ENCODE measurements at regions not wholly inside any gene's neighbourhood (a gene's known extent, or its start where the extent isn't known, plus 50 kb on each side); places are given as distances from the start of the nearest gene placed in this dataset.

- intact Hi-C loops (cut with DNase I; ENCODE audit: low total_unique reads), result no loop called here
- H3K9me3 ChIP-seq, result no peaks in the 10 kb centered on the region
- no peak for DNase-seq
- no peak overlapping the region for H3K4me3 ChIP-seq
- no peak for TF ChIP-seq POLR2AphosphoS5 (IDR thresholded peaks at IDR 0.05)
- TF ChIP-seq CTCF (IDR thresholded peaks at IDR 0.05), result no peak
- no peak for TF ChIP-seq POLR2A (IDR thresholded peaks at IDR 0.05)
- TF ChIP-seq EP300 (IDR thresholded peaks at IDR 0.05), result no peak
- no peaks in the 10 kb centered on the region for H3K36me3 ChIP-seq
- H3K4me1 ChIP-seq, result no peaks in the 10 kb centered on the region
- no peaks in the 10 kb centered on the region for H3K27me3 ChIP-seq
- H3K27ac ChIP-seq, result no peak overlapping the region
- WGBS, 5 donors, result 30 to 52% (median 40%) methylated on average over 2 of the region's 2 CpGs
These were observed 232.6 kb upstream of the CDYL start for GRCh38 chr6:4543596-4543995.

GRCh38 chr6:4533576-4533975 lies 242.6 kb upstream of the CDYL start:
- WGBS, 5 donors, result 60 to 91% (median 82%) methylated on average over 1 of the region's 1 CpG
- no peak for DNase-seq
- Histone ChIP-seq H3K4me1 (no peaks in the 10 kb centered on the region), H3K9me3 (peaks cover 0 to 15% (median 2%) of the 10 kb centered on the region in 4 donors), H3K36me3 (no peaks in the 10 kb centered on the region), H3K27me3 (no peaks in the 10 kb centered on the region), H3K27ac (no peak overlapping the region), H3K4me3 (no peak overlapping the region)
- intact Hi-C loops (cut with DNase I; ENCODE audit: low total_unique reads), result no loop called here
- TF ChIP-seq CTCF (IDR thresholded peaks at IDR 0.05) (no peak), POLR2A (IDR thresholded peaks at IDR 0.05) (no peak), POLR2AphosphoS5 (IDR thresholded peaks at IDR 0.05) (no peak), EP300 (IDR thresholded peaks at IDR 0.05) (no peak)

GRCh38 chr6:4531406-4531805 lies 244.8 kb upstream of the CDYL start:
- Histone ChIP-seq H3K27ac (no peak overlapping the region), H3K4me3 (no peak overlapping the region), H3K27me3 (no peaks in the 10 kb centered on the region), H3K36me3 (no peaks in the 10 kb centered on the region), H3K9me3 (peaks cover 0 to 10% (median 2%) of the 10 kb centered on the region in 4 donors), H3K4me1 (no peaks in the 10 kb centered on the region)
- WGBS, 5 donors, result 46 to 78% (median 67%) methylated on average over 1 of the region's 1 CpG
- no peak for TF ChIP-seq POLR2AphosphoS5 (IDR thresholded peaks at IDR 0.05)
- TF ChIP-seq CTCF (IDR thresholded peaks at IDR 0.05), result no peak
- TF ChIP-seq EP300 (IDR thresholded peaks at IDR 0.05), result no peak
- no peak for TF ChIP-seq POLR2A (IDR thresholded peaks at IDR 0.05)
- no peak for DNase-seq
- intact Hi-C loops (cut with DNase I; ENCODE audit: low total_unique reads), result no loop called here

GRCh38 chr6:4522453-4522852 lies 253.8 kb upstream of the CDYL start:
- Histone ChIP-seq H3K27ac (no peak overlapping the region), H3K4me1 (no peaks in the 10 kb centered on the region), H3K36me3 (no peaks in the 10 kb centered on the region), H3K9me3 (no peaks in the 10 kb centered on the region), H3K27me3 (no peaks in the 10 kb centered on the region), H3K4me3 (no peak overlapping the region)
- intact Hi-C loops (cut with DNase I; ENCODE audit: low total_unique reads), result no loop called here
- no peak for DNase-seq
- 67 to 82% (median 80%) methylated on average over 7 of the region's 7 CpGs for WGBS, 5 donors
- TF ChIP-seq POLR2AphosphoS5 (IDR thresholded peaks at IDR 0.05) (no peak), EP300 (IDR thresholded peaks at IDR 0.05) (no peak), CTCF (IDR thresholded peaks at IDR 0.05) (no peak), POLR2A (IDR thresholded peaks at IDR 0.05) (no peak)

All from stomach (tissue), 8 donors.